HepG2 (cell line): ENCODE measurements at regions not wholly inside any gene's neighbourhood (a gene's known extent, or its start where the extent isn't known, plus 50 kb on each side); places are given as distances from the start of the nearest gene placed in this dataset.

ENCODE experiments used
- ATAC-seq: fragments of 200-7000 bp; cut with Tn5 transposase; 3 replicates; pipeline ENCODE4 v1.9.1; 2020; ENCODE audit warnings: mild to moderate bottlenecking, moderate library complexity
- BruUV-seq: library from RNA; stranded (reverse); fragments of 400-500 nt; replicated peaks from 2 replicates; lab custom pipeline; 2021; lab: Mats Ljungman, UMichigan
- CTCF ChIA-PET: fragments of 300-600 bp; formaldehyde crosslinking; extraction: SDS; loops from one replicate; lab custom pipeline; 2021; ENCODE audit warnings: low total read pairs, inconsistent platforms, low intra/inter-chr PET ratio; lab: Yijun Ruan, JAX
- POLR2A ChIA-PET: fragments of 350-600 bp; sonication (Branson Sonifier 250); formaldehyde crosslinking; loops from one replicate; lab custom pipeline; 2020; ENCODE audit warnings: antibody characterized with exemption, inconsistent platforms; lab: Yijun Ruan, JAX
- DNase-seq: peaks from one replicate; pipeline ENCODE4 v3.0.0-alpha.2; 2015; ENCODE audit warnings: low spot score
- FAIRE-seq: peaks from 3 replicates; lab custom pipeline; 2011; peaks lifted over from hg19 to GRCh38; lab: Jason Lieb, UNC
- H2AFZ ChIP-seq: one replicate; pipeline ENCODE4 v1.6.1; 2011; ENCODE audit warnings: low read length, inconsistent platforms
- H3K27ac ChIP-seq: fragments of 300-600 bp; 3 replicates; pipeline ENCODE4 v1.8.0; 2011; ENCODE audit warnings: mixed run types, mild to moderate bottlenecking, mixed read lengths, low read length, inconsistent platforms; ENCODE audit not compliant: insufficient read depth; ENCODE audit errors: extremely low read length
- H3K27me3 ChIP-seq, 2 experiments: fragments of 200-600 bp in 1 of 2; 2 replicates in 1 of 2; 3 replicates in 1 of 2; pipeline versions ENCODE4 v1.6.0 to v1.8.0; 2011; ENCODE audit warnings: low read length in 2 of 2, mild to moderate bottlenecking in 2 of 2, moderate library complexity in 2 of 2, inconsistent platforms in 1 of 2; ENCODE audit not compliant: insufficient read depth in 2 of 2, control insufficient read depth in 1 of 2
- H3K36me3 ChIP-seq, 2 experiments: fragments of 200-600 bp in 1 of 2; replicated peaks in 1 of 2; 2 replicates in 1 of 2; 3 replicates in 1 of 2; pipeline versions ENCODE4 v1.5.1 to v1.8.0; 2011; ENCODE audit warnings: low read length in 2 of 2, inconsistent platforms in 1 of 2; ENCODE audit not compliant: insufficient read depth in 2 of 2, control insufficient read depth in 1 of 2
- H3K4me1 ChIP-seq: 2 replicates; pipeline ENCODE4 v1.5.1; 2012; ENCODE audit warnings: low read length, inconsistent platforms; ENCODE audit not compliant: insufficient read depth
- H3K4me2 ChIP-seq: 2 replicates; pipeline ENCODE4 v1.6.0; 2011; ENCODE audit warnings: low read depth, low read length, inconsistent platforms
- H3K4me3 ChIP-seq, 3 experiments: fragments of 200-600 bp in 1 of 3; sonication (generic), shearing (Covaris generic) in 1 of 3; replicated peaks in 1 of 3; 2 replicates each; pipeline ENCODE4 v1.5.1; 2011 to 2016; ENCODE audit warnings: low read length in 3 of 3, inconsistent platforms in 2 of 3, low read depth in 2 of 3, mild to moderate bottlenecking in 2 of 3, control low read depth in 1 of 3, mixed read lengths in 1 of 3; ENCODE audit not compliant: insufficient read depth in 1 of 3
- H3K79me2 ChIP-seq: one replicate; pipeline ENCODE4 v1.6.1; 2011; ENCODE audit warnings: low read length, inconsistent platforms; ENCODE audit not compliant: insufficient read depth
- H3K9ac ChIP-seq: 2 replicates; pipeline ENCODE4 v1.6.0; 2011; ENCODE audit warnings: mild to moderate bottlenecking, low read depth, low read length, inconsistent platforms; ENCODE audit not compliant: insufficient read depth
- H3K9me3 ChIP-seq: 2 replicates; pipeline ENCODE4 v1.5.1; 2012; ENCODE audit warnings: mild to moderate bottlenecking, low read length
- H4K20me1 ChIP-seq: 2 replicates; pipeline ENCODE4 v1.6.0; 2011; ENCODE audit warnings: inconsistent platforms, mild to moderate bottlenecking, low read length, moderate library complexity; ENCODE audit not compliant: insufficient read depth
- CCAR2 ChIP-seq: fragments of 200-400 bp; formaldehyde crosslinking; optimal IDR thresholded peaks from 2 replicates; pipeline ENCODE3; 2018; ENCODE audit warnings: low read depth, mild to moderate bottlenecking, low read length, moderate library complexity
- MIXL1 ChIP-seq: IDR thresholded peaks from 2 replicates; pipeline ENCODE4 v1.6.1; 2016
- SNAI1 ChIP-seq: sonication (generic); formaldehyde crosslinking; IDR thresholded peaks from 2 replicates; pipeline ENCODE4 v1.5.0; 2020; ENCODE audit warnings: mild to moderate bottlenecking, missing genetic modification reagents, borderline replicate concordance
- SRF ChIP-seq: IDR thresholded peaks from 2 replicates; pipeline ENCODE4 v1.6.1; 2011; ENCODE audit warnings: mild to moderate bottlenecking, low read depth, low read length, moderate library complexity
- SRSF4 ChIP-seq: fragments of 200-400 bp; formaldehyde crosslinking; IDR thresholded peaks from one replicate; pipeline ENCODE4 v1.6.1; 2018; ENCODE audit warnings: mild to moderate bottlenecking, low read depth, low read length, moderate library complexity; ENCODE audit not compliant: poor library complexity, severe bottlenecking
- XBP1 ChIP-seq: sonication (generic); formaldehyde crosslinking; IDR thresholded peaks from 2 replicates; pipeline ENCODE4 v1.5.0; 2020; ENCODE audit warnings: missing genetic modification reagents
- ZMYM3 ChIP-seq: sonication (generic); formaldehyde crosslinking; IDR thresholded peaks from 2 replicates; pipeline ENCODE4 v1.5.1; 2020; ENCODE audit warnings: mild to moderate bottlenecking, missing genetic modification reagents
- ZNF232 ChIP-seq: sonication (generic); formaldehyde crosslinking; IDR thresholded peaks from 2 replicates; pipeline ENCODE4 v1.4.0; 2020; ENCODE audit warnings: missing genetic modification reagents, borderline replicate concordance
- ZNF292 ChIP-seq: sonication (generic); formaldehyde crosslinking; IDR thresholded peaks from 2 replicates; pipeline ENCODE4 v1.8.1; 2022; ENCODE audit warnings: mild to moderate bottlenecking, low read depth, missing genetic modification reagents, borderline replicate concordance
- ZNF354B ChIP-seq: sonication (generic); formaldehyde crosslinking; IDR thresholded peaks from 2 replicates; pipeline ENCODE4 v1.8.0; 2022; ENCODE audit warnings: mild to moderate bottlenecking, missing genetic modification reagents
- ZNF563 ChIP-seq: sonication (generic); formaldehyde crosslinking; IDR thresholded peaks from 2 replicates; pipeline ENCODE4 v1.8.0; 2022; ENCODE audit warnings: mild to moderate bottlenecking, moderate library complexity, missing genetic modification reagents
- ZNF619 ChIP-seq: sonication (generic); formaldehyde crosslinking; IDR thresholded peaks from 2 replicates; pipeline ENCODE4 v1.4.0; 2020; ENCODE audit warnings: mild to moderate bottlenecking, missing genetic modification reagents
- ZNF713 ChIP-seq: sonication (generic); formaldehyde crosslinking; IDR thresholded peaks from 2 replicates; pipeline ENCODE4 v1.4.0; 2020; ENCODE audit warnings: mild to moderate bottlenecking, missing genetic modification reagents
- WGBS: methylation state at CpG from one replicate; pipeline ENCODE4 v1.1.6; 2017; ENCODE audit warnings: low lambda C conversion rate; 5-methylcytosine and 5-hydroxymethylcytosine counted together
- in situ Hi-C: cut with HindIII; loops from 2 replicates; pipeline ENCODE4 v1.10.0; 2017; ENCODE audit warnings: low pct_unique_long_range_greater_than_20kb; ENCODE audit not compliant: extremely low pct_ligation_motif_present
- intact Hi-C: fragments of 100-400 bp; cut with micrococcal nuclease; formaldehyde crosslinking; loops from one replicate; pipeline ENCODE4 v1.10.0; 2022; ENCODE audit not compliant: unreplicated experiment
- TF ChIP-seq, protein P1 (sequence below): sonication (generic); formaldehyde crosslinking; IDR thresholded peaks from 2 replicates; pipeline ENCODE4 v1.9.0; 2021; ENCODE audit warnings: missing genetic modification reagents, mild to moderate bottlenecking, borderline replicate concordance
- TF ChIP-seq, protein P2 (sequence below): sonication (generic); formaldehyde crosslinking; conservative IDR thresholded peaks from 2 replicates; pipeline ENCODE4 v1.8.0; 2022; ENCODE audit warnings: low read depth, missing genetic modification reagents
- TF ChIP-seq, protein P3 (sequence below), 2 experiments: sonication (generic) in 1 of 2; formaldehyde crosslinking in 1 of 2; IDR thresholded peaks; 2 replicates each; pipeline versions ENCODE4 v1.5.1 to v1.6.1; 2011 to 2020; ENCODE audit warnings: borderline replicate concordance in 1 of 2, low read depth in 1 of 2, low read length in 1 of 2, mild to moderate bottlenecking in 1 of 2, missing genetic modification reagents in 1 of 2, moderate library complexity in 1 of 2
- TF ChIP-seq, protein P4 (sequence below): sonication (generic); formaldehyde crosslinking; IDR thresholded peaks from 2 replicates; pipeline ENCODE4 v1.4.0; 2020; ENCODE audit warnings: mild to moderate bottlenecking, missing genetic modification reagents
- TF ChIP-seq, protein P5 (sequence below): sonication (generic); formaldehyde crosslinking; IDR thresholded peaks from 2 replicates; pipeline ENCODE4 v1.4.0; 2020; ENCODE audit warnings: missing genetic modification reagents

DNA sequence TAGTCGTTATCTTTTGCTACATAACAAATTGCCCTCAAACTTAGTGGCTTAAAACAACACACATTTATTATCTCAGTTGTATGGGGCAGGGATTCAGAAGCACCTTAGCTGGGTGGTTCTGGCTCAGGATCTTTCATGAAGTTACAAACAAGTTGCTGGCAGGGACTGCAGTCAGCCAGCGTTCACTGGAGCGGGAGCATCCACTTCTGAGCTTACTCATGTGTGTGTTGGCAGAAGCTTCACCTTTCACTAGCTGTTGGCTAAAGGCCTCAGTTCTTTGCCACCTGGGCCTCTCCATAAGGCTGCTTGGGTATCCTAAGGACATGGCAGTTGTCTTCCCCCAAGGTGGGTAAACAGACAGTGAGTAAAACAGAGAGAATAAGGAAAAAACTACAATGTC is 365.7 kb downstream of the RPS29 start:
- no peak overlapping the region for H3K9ac ChIP-seq
- no peaks in the 10 kb centered on the region for H3K36me3 ChIP-seq
- H3K9me3 ChIP-seq, result no peaks in the 10 kb centered on the region
- 0% methylated on average over 3 of the region's 3 CpGs for WGBS
- no peaks in the 10 kb centered on the region for H3K79me2 ChIP-seq
- POLR2A ChIA-PET, result no interaction called here
- no peak for ATAC-seq
- H4K20me1 ChIP-seq, result no peaks in the 10 kb centered on the region
- H3K4me1 ChIP-seq, result no peaks in the 10 kb centered on the region
- no peak for TF ChIP-seq SRSF4
- TF ChIP-seq ZMYM3 (CRISPR knock-in tag), result no peak
- no peak for TF ChIP-seq CCAR2
- no peak for TF ChIP-seq SRF
- no peak for TF ChIP-seq ZNF292
- TF ChIP-seq, protein P1, sequence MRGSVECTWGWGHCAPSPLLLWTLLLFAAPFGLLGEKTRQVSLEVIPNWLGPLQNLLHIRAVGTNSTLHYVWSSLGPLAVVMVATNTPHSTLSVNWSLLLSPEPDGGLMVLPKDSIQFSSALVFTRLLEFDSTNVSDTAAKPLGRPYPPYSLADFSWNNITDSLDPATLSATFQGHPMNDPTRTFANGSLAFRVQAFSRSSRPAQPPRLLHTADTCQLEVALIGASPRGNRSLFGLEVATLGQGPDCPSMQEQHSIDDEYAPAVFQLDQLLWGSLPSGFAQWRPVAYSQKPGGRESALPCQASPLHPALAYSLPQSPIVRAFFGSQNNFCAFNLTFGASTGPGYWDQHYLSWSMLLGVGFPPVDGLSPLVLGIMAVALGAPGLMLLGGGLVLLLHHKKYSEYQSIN, result no peak
- TF ChIP-seq SNAI1 (CRISPR knock-in tag), result no peak
- no peak for TF ChIP-seq XBP1
- TF ChIP-seq ZNF619, result no peak
- no peak for TF ChIP-seq ZNF232
- no peak for TF ChIP-seq ZNF563 (CRISPR knock-in tag)
- no peak for TF ChIP-seq ZNF713 (CRISPR knock-in tag)
- TF ChIP-seq, protein P2, sequence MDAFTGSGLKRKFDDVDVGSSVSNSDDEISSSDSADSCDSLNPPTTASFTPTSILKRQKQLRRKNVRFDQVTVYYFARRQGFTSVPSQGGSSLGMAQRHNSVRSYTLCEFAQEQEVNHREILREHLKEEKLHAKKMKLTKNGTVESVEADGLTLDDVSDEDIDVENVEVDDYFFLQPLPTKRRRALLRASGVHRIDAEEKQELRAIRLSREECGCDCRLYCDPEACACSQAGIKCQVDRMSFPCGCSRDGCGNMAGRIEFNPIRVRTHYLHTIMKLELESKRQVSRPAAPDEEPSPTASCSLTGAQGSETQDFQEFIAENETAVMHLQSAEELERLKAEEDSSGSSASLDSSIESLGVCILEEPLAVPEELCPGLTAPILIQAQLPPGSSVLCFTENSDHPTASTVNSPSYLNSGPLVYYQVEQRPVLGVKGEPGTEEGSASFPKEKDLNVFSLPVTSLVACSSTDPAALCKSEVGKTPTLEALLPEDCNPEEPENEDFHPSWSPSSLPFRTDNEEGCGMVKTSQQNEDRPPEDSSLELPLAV, result no peak
- TF ChIP-seq, protein P3, sequence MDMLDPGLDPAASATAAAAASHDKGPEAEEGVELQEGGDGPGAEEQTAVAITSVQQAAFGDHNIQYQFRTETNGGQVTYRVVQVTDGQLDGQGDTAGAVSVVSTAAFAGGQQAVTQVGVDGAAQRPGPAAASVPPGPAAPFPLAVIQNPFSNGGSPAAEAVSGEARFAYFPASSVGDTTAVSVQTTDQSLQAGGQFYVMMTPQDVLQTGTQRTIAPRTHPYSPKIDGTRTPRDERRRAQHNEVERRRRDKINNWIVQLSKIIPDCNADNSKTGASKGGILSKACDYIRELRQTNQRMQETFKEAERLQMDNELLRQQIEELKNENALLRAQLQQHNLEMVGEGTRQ (IDR thresholded peaks at IDR 0.05; ENCODE audit: low read depth, low read length), result no peak
- TF ChIP-seq, protein P3 (CRISPR knock-in tag; IDR thresholded peaks at IDR 0.05; ENCODE audit: borderline replicate concordance), result no peak
- TF ChIP-seq ZNF354B, result no peak
- TF ChIP-seq, protein P4, sequence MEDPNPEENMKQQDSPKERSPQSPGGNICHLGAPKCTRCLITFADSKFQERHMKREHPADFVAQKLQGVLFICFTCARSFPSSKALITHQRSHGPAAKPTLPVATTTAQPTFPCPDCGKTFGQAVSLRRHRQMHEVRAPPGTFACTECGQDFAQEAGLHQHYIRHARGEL (CRISPR knock-in tag), result no peak
- TF ChIP-seq, protein P5, sequence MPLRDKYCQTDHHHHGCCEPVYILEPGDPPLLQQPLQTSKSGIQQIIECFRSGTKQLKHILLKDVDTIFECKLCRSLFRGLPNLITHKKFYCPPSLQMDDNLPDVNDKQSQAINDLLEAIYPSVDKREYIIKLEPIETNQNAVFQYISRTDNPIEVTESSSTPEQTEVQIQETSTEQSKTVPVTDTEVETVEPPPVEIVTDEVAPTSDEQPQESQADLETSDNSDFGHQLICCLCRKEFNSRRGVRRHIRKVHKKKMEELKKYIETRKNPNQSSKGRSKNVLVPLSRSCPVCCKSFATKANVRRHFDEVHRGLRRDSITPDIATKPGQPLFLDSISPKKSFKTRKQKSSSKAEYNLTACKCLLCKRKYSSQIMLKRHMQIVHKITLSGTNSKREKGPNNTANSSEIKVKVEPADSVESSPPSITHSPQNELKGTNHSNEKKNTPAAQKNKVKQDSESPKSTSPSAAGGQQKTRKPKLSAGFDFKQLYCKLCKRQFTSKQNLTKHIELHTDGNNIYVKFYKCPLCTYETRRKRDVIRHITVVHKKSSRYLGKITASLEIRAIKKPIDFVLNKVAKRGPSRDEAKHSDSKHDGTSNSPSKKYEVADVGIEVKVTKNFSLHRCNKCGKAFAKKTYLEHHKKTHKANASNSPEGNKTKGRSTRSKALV (CRISPR knock-in tag), result no peak
- TF ChIP-seq MIXL1 (CRISPR knock-in tag), result no peak
- DNase-seq, result no peak
- no peak overlapping the region for H2AFZ ChIP-seq
- FAIRE-seq, result no peak
- no peak overlapping the region for H3K4me3 ChIP-seq
- intact Hi-C loops (no loop called here), in situ Hi-C loops (no loop called here)
- CTCF ChIA-PET, result no interaction called here
- no TSS peak for BruUV-seq
- no peaks in the 10 kb centered on the region for H3K27me3 ChIP-seq
- H3K27ac ChIP-seq, result no peak overlapping the region
- H3K4me2 ChIP-seq, result no peak overlapping the region
